NT2/D1 (cell line): ENCODE measurements at regions not wholly inside any gene's neighbourhood (a gene's known extent, or its start where the extent isn't known, plus 50 kb on each side); places are given as distances from the start of the nearest gene placed in this dataset.

Experiments used
- DNase-seq: peaks from one replicate; pipeline ENCODE4 v3.0.0-alpha.2; 2011; ENCODE audit warnings: low read depth, low spot score
- H3K27me3 ChIP-seq: 2 replicates; pipeline ENCODE4 v1.6.0; 2011; ENCODE audit warnings: mild to moderate bottlenecking; ENCODE audit not compliant: insufficient read length, insufficient read depth
- H3K36me3 ChIP-seq: 2 replicates; pipeline ENCODE4 v1.6.1; 2011; ENCODE audit warnings: mild to moderate bottlenecking, low read length, mixed read lengths; ENCODE audit not compliant: insufficient read depth, insufficient read length
- H3K4me1 ChIP-seq: 2 replicates; pipeline ENCODE4 v1.5.1; 2011; ENCODE audit not compliant: insufficient read depth, insufficient read length
- H3K4me3 ChIP-seq: 2 replicates; pipeline ENCODE4 v1.5.1; 2011; ENCODE audit warnings: low read depth; ENCODE audit not compliant: insufficient read length
- H3K9ac ChIP-seq: 2 replicates; pipeline ENCODE4 v1.6.0; 2011; ENCODE audit warnings: low read depth; ENCODE audit not compliant: insufficient read length
- H3K9me3 ChIP-seq: 2 replicates; pipeline ENCODE4 v1.5.1; 2011; ENCODE audit warnings: mild to moderate bottlenecking, low read length; ENCODE audit not compliant: insufficient read depth
- SUZ12 ChIP-seq: IDR thresholded peaks from 2 replicates; pipeline ENCODE4 v1.6.1; 2011; ENCODE audit not compliant: insufficient read length, insufficient read depth; ENCODE audit errors: extremely low read depth
- YY1 ChIP-seq: IDR thresholded peaks from 2 replicates; pipeline ENCODE4 v1.6.1; 2011; ENCODE audit not compliant: insufficient read length, insufficient read depth
- ZNF274 ChIP-seq: IDR thresholded peaks from 2 replicates; pipeline ENCODE4 v1.6.1; 2011; ENCODE audit warnings: mild to moderate bottlenecking, low read depth, low read length

GRCh38 chr3:182268711-182269110, 524.6 kb upstream of the ATP11B start:
- Histone ChIP-seq H3K36me3 (no peaks in the 10 kb centered on the region), H3K9me3 (no peaks in the 10 kb centered on the region), H3K9ac (no peak overlapping the region), H3K4me3 (no peak overlapping the region), H3K4me1 (no peaks in the 10 kb centered on the region), H3K27me3 (no peaks in the 10 kb centered on the region)
- TF ChIP-seq YY1 (no peak), SUZ12 (no peak), ZNF274 (no peak)
- no peak for DNase-seq

- no peak overlapping the region for H3K4me3 ChIP-seq
- H3K36me3 ChIP-seq, result no peaks in the 10 kb centered on the region
- no peaks in the 10 kb centered on the region for H3K9me3 ChIP-seq
- H3K4me1 ChIP-seq, result no peaks in the 10 kb centered on the region
- no peaks in the 10 kb centered on the region for H3K27me3 ChIP-seq
- TF ChIP-seq YY1 (no peak), ZNF274 (no peak), SUZ12 (no peak)
- DNase-seq, result no peak
- no peak overlapping the region for H3K9ac ChIP-seq
These were observed 516.8 kb upstream of the ATP11B start for GRCh38 chr3:182276512-182276911.

DNA sequence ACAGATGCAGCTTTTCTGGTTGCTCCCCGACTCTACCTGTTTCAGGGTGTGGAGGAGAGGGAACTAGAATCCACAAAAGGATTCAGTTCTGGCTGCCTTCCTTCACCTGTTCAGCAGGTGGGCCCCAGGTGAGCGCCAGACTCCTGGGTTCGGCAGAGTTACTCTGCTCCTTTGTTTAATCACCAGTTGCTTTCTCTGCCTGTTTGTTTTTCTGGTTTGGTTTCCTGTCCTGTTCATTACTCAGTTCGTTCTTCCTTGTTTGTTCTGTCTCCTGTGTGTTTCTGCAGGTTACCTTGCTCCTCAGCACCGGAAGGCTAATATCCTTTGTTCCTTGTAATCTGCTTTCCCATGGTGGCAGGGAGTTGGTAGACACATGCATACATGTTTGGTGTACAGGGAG, 508.5 kb upstream of the ATP11B start:
- Histone ChIP-seq H3K9ac (no peak overlapping the region), H3K4me1 (no peaks in the 10 kb centered on the region), H3K27me3 (no peaks in the 10 kb centered on the region), H3K36me3 (no peaks in the 10 kb centered on the region), H3K9me3 (no peaks in the 10 kb centered on the region), H3K4me3 (no peak overlapping the region)
- no peak for DNase-seq
- TF ChIP-seq SUZ12, result no peak
- no peak for TF ChIP-seq YY1
- TF ChIP-seq ZNF274, result no peak

- H3K36me3 ChIP-seq, result no peaks in the 10 kb centered on the region
- no peak for TF ChIP-seq YY1
- no peak for TF ChIP-seq ZNF274
- TF ChIP-seq SUZ12, result no peak
- no peaks in the 10 kb centered on the region for H3K9me3 ChIP-seq
- H3K27me3 ChIP-seq, result no peaks in the 10 kb centered on the region
- no peak for DNase-seq
- H3K9ac ChIP-seq, result no peak overlapping the region
- no peaks in the 10 kb centered on the region for H3K4me1 ChIP-seq
- H3K4me3 ChIP-seq, result no peak overlapping the region
These were observed 500.7 kb upstream of the ATP11B start for GRCh38 chr3:182292591-182292990.

- TF ChIP-seq ZNF274 (no peak), YY1 (no peak), SUZ12 (no peak)
- Histone ChIP-seq H3K36me3 (no peaks in the 10 kb centered on the region), H3K4me1 (no peaks in the 10 kb centered on the region), H3K4me3 (no peak overlapping the region), H3K9me3 (no peaks in the 10 kb centered on the region), H3K27me3 (no peaks in the 10 kb centered on the region), H3K9ac (no peak overlapping the region)
- DNase-seq, result no peak
These were observed 499.0 kb upstream of the ATP11B start for GRCh38 chr3:182294256-182294655.

GRCh38 chr3:182294696-182295095, 498.6 kb upstream of the ATP11B start:
- Histone ChIP-seq H3K4me3 (no peak overlapping the region), H3K27me3 (no peaks in the 10 kb centered on the region), H3K9me3 (no peaks in the 10 kb centered on the region), H3K36me3 (no peaks in the 10 kb centered on the region), H3K4me1 (no peaks in the 10 kb centered on the region), H3K9ac (no peak overlapping the region)
- no peak for DNase-seq
- TF ChIP-seq YY1, result no peak
- no peak for TF ChIP-seq SUZ12

GRCh38 chr3:182300266-182300665, 493.0 kb upstream of the ATP11B start:
- TF ChIP-seq YY1, result no peak
- no peak for TF ChIP-seq SUZ12
- TF ChIP-seq ZNF274, result no peak
- Histone ChIP-seq H3K27me3 (no peaks in the 10 kb centered on the region), H3K9ac (no peak overlapping the region)

GRCh38 chr3:182303169-182303568, 490.1 kb upstream of the ATP11B start:
- Histone ChIP-seq H3K27me3 (no peaks in the 10 kb centered on the region), H3K4me3 (no peak overlapping the region), H3K36me3 (no peaks in the 10 kb centered on the region), H3K9me3 (no peaks in the 10 kb centered on the region), H3K9ac (no peak overlapping the region), H3K4me1 (no peaks in the 10 kb centered on the region)
- no peak for TF ChIP-seq SUZ12
- no peak for TF ChIP-seq ZNF274
- TF ChIP-seq YY1, result no peak
- no peak for DNase-seq

More at GRCh38 chr3:182300266-182300665, 493.0 kb upstream of the ATP11B start:
- DNase-seq, result no peak
- H3K4me1 ChIP-seq, result no peaks in the 10 kb centered on the region
- H3K36me3 ChIP-seq, result no peaks in the 10 kb centered on the region
- no peak overlapping the region for H3K4me3 ChIP-seq
- H3K9me3 ChIP-seq, result no peaks in the 10 kb centered on the region
